GM12875 (cell line): ENCODE measurements at regions not wholly inside any gene's neighbourhood (a gene's known extent, or its start where the extent isn't known, plus 50 kb on each side); places are given as distances from the start of the nearest gene placed in this dataset.
"Not testable (repeated sequence)": the region's sequence is repeated elsewhere in the genome, so short reads cannot be mapped to it uniquely, and the experiment has no call there.

Source experiments
- H3K4me3 ChIP-seq: one replicate; pipeline ENCODE4 v1.5.1; 2011; ENCODE audit warnings: low read depth, low read length, control low read depth
- CTCF ChIP-seq: IDR thresholded peaks from 2 replicates; pipeline ENCODE4 v1.5.1; 2011; ENCODE audit warnings: low read depth, mild to moderate bottlenecking, control low read depth, inconsistent platforms, low read length, moderate library complexity, borderline replicate concordance; ENCODE audit not compliant: insufficient read depth

GRCh38 chr15:87477737-87478686 lies 778.5 kb downstream of the NTRK3 start:
- H3K4me3 ChIP-seq = no peak overlapping the region
- TF ChIP-seq CTCF = no peak

DNA sequence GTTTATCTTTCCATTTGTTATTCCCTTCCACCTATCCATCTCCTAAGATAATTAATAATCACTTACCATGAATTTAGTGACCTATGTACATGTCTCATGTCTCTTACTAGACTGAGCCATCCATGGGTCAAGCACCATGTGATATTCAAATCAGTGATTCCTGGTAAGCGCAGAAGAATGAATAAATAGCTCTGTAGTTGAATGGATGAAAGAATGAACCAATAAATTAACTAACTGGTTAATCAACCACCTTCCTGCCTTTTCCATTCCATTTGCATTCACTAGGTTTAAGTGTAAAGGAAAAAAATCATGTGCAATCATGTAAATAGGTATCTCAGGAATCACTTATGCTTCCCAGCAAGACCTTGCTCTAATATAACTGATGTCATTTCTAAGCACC lies 779.5 kb downstream of the NTRK3 start:
- no peak for TF ChIP-seq CTCF
- no peak overlapping the region for H3K4me3 ChIP-seq

- no peak overlapping the region for H3K4me3 ChIP-seq
- TF ChIP-seq CTCF = no peak
Measured at GRCh38 chr15:87470923-87471322, 785.6 kb downstream of the NTRK3 start.

DNA sequence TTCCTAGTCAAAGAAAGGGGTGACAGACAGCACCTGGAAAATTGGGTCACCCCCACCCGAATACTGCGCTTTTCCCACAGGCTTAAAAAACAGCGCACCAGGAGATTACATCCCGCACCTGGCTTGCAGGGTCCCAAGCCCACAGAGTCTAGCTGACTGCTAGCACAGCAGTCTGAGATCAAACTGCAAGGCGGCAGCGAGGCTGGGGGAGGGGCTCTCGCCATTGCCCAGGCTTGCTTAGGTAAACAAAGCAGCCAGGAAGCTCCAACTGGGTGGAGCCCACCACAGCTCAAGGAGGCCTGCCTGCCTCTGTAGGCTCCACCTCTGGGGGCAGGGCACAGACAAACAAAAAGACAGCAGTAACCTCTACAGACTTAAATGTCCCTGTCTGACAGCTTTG lies 792.6 kb downstream of the NTRK3 start:
- H3K4me3 ChIP-seq = not testable (repeated sequence)

DNA sequence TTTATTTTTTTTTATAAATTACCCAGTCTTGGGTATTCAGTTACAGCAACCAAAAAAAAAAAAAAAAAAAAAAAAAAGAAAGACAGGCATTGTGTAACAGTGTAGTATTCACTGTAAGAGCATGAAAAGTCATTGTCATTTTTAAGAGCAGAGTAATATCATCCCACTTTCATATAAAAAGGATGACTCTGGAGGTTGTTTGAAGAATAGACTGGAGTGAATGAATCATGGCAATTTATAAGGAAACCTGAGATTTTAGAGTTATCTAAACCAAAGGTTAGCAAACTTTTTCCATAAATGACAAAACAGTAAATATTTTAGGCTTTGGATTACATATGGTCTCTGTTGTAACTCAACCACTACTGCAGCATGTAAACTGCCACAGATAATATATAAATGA lies 794.9 kb downstream of the NTRK3 start:
- H3K4me3 ChIP-seq = no peak overlapping the region
- TF ChIP-seq CTCF = no peak

- TF ChIP-seq CTCF = no peak
- no peak overlapping the region for H3K4me3 ChIP-seq
Measured at GRCh38 chr15:87454860-87455259, 801.7 kb downstream of the NTRK3 start.

GRCh38 chr15:87450314-87450713 lies 806.2 kb downstream of the NTRK3 start:
- no peak overlapping the region for H3K4me3 ChIP-seq
- no peak for TF ChIP-seq CTCF
